ENCODE measurements at regions not wholly inside any gene's neighbourhood (a gene's known extent, or its start where the extent isn't known, plus 50 kb on each side); places are given as distances from the start of the nearest gene placed in this dataset.
"Not testable (repeated sequence)": the region's sequence is repeated elsewhere in the genome, so short reads cannot be mapped to it uniquely, and the experiment has no call there.

DNA sequence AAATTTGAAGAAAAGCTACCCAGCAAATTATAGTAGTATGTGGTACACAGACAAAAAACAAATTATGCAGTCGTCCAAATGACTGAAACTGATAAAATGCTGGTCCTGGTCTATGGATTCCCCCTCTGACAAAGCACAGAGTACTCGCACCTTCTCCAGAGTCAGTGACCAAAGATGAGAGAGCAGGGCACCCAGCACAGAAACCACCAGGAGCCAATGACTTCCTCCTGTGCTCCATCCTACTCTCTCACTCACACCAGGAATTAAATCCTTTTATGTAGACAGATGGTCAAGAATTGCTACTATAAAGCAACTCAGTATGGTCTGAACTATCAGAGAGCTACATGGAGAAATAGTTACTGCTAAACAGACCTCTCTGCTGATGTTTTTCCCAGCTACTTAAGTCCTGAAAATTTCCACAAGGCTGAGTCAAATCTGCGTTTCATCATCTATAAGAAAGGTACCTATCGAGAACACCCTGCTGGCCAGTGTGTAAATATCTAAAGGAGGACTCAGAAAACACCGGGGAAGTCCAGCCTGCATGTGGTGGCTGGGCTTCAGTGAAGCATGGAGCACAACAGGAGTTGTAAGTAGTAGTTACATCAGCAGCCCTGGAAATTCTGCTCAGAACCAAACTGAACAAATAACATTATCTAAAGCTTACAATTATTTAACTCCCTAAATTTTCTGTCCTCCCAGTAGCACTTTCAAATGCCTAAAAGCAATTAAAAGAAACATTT, 84.5 kb upstream of the FBXO28 start:
- DNase-seq (ENCODE audit: low spot score): not testable (repeated sequence)

DNA sequence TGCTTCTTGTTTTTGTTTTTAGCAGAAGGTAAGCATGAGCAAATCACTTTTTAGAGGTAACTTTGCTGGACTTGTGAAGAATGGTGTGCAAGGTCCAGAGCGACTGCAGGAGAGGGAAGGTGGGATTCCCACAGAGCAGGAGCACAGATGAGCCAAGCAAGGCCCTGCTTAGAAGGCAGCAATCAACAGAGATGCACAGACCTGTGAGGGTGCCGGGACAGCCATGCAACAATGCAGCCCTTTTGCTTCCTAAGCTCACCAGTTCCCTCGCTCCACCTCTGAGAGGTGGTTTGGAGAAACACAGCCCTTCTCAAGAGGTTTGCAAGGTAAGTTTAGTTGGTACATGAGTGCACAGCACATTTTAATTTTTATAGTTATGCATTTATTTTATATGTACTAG, 85.1 kb upstream of the FBXO28 start:
- not testable (repeated sequence) for DNase-seq (ENCODE audit: low spot score)

DNA sequence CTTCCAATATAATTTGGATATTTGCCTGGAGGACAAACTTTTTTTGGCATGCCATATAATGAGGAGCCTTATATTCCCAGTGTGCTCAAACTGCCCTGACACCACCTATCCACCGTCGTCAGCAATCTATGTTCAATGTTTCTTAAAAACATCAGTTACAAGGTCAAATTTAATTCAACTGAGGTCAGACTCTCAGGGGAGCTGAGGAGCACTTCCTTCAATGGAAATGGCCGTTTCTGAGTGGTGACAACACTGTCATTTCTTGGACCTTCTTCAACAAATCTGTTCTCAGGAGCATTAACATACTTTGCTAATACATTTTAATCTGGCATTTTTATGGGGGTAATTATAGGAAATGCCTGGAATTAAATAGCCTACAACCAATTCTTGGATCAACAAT, 90.8 kb upstream of the FBXO28 start:
- not testable (repeated sequence) for DNase-seq (ENCODE audit: low spot score)

DNA sequence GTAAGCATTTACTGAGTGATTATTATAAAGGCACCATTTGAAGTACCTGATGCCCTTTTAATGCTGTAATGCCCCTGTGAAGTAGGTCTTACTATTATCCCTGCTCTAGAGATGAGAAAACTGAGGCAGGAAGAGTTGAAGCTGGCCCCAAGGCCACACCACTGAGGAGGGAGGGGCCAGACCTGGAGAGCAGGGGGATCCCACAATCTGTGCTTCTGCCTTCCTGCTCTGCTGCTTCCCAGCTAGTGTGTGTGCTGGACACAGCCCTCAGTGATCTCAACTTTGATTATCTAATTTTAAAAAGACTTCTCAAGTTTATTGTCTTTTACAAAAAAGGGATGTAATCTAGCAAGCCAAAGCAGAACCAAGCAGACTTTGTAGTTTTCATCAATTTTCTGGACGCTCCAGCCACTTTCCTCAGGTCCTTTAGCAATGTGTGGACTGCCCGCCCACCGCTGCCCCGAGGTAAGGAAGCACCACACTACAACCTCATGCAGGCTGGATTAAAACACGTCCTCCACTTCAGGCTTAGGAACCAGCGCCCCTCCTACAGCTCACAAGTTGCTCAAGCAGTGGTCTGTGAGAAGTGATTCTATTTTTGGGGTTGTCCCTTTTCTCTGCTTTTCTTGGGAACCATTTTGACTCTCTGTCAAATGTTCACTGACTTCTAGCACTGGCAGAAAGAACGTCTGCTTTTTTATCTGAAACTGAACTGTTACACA, 91.5 kb upstream of the FBXO28 start:
- DNase-seq (ENCODE audit: low spot score): not testable (repeated sequence)

DNA sequence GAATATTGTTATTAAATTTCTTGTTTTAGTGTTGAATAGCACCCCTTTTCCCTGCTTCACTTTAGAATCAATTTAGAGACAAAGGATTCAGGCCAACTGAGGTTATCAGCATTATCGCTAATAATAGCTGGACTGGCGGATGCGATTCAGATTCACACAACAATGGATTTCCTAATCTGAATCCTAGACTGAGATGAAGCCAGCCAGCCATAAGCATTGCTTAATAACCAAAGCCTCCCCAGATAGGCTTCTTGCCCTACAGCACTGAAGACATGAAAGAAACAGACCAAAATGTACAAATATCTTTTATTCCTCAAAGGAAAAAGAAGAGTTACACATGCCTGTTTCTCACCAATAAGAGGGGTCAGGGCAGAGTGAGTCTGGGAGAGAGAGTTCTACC, 94.0 kb upstream of the FBXO28 start:
- not testable (repeated sequence) for DNase-seq (ENCODE audit: low spot score)

DNA sequence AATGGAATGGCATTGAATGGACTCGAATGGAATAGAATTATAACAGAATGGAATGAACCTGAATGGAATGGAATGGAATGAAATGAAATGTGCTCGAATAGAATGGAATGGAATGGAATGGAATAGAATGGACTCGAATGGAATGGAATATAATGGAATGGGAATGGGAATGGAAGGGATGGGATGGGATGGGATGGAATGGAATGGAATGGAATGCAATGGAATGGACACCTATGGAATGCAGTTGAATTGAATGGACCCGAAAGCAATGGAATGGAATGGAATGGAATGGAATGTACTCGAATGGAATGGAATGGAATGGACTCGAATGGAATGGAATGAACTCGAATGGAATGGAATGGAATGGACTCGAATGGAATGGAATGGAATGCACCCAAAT, 98.1 kb upstream of the FBXO28 start:
- not testable (repeated sequence) for DNase-seq (ENCODE audit: low spot score)

DNA sequence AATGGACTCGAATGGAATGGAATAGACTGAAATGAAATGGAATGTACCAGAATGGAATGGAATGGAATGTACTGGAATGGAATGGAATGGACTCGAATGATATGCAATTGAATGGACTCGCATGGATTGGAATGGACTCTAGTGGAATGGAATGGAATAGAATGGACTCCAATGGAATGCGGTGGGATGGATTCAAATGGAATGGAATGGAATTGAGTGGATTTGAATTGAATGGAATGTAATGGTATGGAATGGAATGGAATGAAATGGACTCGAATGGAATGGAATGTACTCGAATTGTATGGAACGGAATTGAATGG, 99.6 kb upstream of the FBXO28 start:
- DNase-seq (ENCODE audit: low spot score): no peak

DNA sequence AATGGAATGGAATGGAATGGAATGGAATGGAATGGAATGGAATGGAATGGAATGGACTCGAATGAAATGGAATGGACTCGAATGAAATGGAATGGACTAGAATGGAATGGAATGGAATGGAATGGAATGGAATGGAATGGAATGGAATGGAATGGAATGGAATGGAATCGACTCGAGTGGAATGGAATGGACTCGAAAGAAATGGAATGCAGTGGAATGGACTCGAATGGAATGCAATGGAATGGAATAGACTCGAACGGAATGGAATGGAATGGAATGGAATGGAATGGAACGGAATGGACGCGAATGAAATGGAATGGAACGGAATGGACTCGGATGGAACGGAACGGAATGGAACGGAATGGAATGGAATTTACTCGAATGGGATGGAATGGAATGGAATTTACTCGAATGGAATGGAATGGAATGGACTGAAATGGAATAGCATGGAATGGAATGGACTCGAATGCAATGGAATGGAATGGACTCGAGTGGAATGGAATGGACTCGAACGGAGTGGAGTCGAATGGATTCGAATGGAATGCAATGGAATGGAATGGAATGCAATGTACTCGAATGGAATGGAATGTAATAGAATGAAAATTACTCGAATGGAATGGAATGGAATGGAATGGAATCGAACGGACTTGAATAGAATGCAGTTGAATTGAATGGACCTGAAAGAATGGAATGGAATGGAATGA, 100.1 kb upstream of the FBXO28 start:
- DNase-seq (ENCODE audit: low spot score): not testable (repeated sequence)

DNA sequence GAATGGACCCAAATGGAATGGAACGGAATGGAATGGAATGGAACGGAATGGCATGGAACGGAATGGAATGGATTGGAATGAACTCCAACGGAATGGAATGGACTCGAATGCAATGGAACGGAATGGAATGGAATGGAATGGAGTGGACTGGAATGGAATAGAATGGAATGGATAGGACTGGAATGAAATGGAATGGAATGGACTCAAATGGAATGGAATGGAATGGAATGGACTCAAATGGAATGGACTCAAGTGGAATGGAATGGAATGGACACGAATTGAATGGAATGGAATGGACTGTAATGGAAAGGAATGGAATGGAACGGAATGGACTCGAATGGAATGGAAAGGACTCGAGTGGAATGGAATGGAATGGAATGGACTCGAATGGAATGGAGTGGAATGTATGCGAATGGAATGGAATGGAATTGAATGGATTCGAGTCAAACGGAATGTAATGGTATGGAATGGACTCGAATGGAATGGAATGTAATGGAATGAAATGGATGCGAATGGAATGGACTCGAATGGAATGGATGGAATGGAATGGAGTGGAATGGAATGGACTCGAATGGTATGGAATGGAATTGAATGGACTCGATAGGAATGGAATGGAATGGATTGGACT, 101.0 kb upstream of the FBXO28 start:
- not testable (repeated sequence) for DNase-seq (ENCODE audit: low spot score)

DNA sequence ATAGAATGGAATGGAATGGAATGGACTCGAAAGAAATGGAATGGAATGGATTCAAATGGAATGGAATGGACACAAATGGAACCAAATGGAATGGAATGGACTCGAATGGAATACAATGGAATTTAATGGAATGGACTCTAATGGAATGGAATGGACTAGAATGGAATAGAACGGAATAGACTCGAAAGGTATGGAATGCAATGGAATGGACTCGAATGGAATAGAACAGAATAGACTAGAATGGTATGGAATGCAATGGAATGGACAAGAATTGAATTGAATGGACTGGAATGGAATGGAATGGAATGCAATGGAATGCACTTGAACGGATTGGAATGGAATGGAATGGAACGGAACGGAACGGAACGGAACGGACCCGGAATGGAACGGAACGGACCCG, 101.7 kb upstream of the FBXO28 start:
- DNase-seq (ENCODE audit: low spot score): not testable (repeated sequence)

DNA sequence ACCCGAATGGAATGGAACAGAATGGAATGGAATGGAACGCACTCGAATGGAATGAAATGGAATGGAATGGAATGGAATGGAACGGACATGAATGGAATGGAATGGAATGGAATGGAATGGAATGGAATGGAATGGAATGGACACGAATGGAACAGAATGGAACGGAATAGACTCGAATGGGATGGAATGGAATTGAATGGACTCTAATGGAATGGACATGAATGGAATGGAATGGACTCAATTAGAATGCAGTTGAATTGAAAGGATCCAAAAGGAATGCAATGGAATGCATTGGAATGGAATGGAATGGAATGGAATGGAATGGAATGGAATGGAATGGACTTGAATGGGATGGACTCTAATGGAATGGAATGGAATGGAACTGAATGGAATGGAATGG, 102.2 kb upstream of the FBXO28 start:
- not testable (repeated sequence) for DNase-seq (ENCODE audit: low spot score)

DNA sequence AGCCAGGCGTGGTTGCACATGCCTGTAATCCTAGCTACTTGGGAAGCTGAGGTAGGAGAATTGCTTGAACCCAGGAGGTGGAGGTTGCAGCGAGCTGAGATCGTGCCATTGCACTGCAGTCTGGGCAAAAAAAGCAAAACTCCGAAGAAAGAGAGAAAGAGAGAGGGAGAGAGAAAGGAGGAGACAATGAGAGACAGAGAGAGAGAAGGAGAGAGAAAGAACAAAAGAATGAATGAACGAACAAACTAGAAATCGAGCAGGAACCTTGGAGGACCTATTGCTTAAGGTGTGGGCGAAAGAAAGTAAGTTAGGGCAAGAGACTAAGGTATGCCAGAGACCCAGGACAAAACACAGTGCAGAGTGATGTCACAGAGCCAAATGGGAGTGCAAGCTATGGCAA, 102.8 kb upstream of the FBXO28 start:
- DNase-seq (ENCODE audit: low spot score): not testable (repeated sequence)

DNA sequence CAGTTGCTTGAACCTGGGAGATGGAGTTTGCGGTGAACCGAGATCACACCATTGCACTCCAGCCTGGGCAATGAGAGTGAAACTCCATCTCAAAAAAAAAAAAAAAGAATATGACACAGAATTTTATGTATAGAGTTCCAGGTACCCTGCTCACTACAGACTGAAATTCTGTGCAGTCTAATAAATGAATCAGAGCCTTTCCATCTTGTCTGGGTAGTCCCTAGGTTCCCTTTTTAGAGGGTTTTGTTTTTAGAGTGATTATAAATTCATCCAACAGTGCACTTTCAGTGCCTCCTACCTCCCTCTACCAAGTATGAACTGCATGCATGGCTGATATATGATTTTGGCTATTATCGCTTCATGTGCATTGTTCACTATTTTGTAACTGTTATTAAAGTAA, 107.9 kb upstream of the FBXO28 start:
- not testable (repeated sequence) for DNase-seq (ENCODE audit: low spot score)

DNA sequence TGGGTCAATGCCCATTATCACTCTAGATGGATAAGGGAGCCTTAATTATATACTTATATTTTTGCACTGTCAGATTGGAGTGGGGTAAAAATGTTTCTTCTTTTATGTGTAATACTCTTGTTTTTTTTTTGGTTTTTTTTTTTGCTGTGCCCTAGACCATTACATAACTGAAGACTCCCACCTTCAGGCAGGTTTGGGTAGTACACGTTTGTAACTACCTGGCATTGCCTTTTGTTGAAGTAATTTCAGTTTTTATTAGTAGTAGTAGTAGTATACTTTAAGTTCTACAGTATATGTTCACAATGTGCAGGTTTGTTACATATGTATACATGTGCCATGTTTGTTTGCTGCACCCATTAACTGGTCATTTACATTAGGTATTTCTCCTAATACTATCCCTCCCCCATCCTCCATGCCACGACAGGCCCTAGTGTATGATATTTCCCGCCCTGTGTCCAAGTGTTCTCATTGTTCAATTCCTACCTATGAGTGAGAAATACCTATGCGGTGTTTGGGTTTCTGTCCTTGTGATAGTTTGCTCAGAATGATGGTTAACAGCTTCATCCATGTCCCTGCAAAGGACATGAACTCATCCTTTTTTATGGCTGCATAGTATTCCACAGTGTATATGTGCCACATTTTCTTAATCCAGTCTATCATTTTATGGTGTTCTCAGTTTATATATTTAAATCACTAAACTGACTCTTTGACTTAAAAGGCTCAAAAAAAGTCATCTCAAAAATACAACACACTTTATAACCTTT, 109.2 kb upstream of the FBXO28 start:
- peak; percentile 29 for DNase-seq (ENCODE audit: low spot score)

DNA sequence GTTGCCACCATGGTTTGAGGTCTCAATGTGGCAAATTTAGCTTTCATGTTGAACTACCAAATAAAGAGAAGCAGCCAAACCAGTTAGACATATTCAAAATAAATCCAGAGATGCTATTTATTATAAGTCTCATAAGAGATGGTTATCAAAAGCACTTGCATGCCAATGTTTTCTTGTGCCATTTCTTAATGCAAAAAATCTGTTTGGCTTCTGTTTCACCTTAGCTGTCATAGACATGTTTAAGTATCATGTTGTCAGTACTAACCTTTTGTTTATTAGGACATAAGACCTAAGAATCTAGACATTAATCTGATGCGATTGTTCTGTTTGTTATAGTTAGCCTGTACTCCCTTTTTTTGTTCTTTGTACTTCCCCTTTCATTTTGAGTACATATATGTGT, 110.0 kb upstream of the FBXO28 start:
- DNase-seq (ENCODE audit: low spot score): not testable (repeated sequence)

DNA sequence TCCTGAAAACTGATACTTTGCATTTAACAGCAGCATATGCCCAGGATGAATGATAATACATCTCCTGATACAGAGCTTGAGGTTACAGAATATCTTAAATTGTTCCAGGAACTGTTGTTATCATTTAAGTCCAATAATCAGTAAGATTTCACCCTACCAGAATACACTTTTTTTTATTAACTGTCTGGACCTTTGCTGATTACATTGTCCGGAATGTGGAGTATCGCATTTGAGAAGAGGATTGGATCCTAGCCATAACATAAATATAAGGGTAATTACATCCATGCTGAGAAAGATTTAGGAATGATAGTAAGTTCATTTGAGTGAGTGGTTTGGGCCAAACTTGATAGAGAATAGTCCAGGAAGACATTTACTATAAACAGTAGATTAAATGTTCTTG, 112.2 kb upstream of the FBXO28 start:
- DNase-seq (ENCODE audit: low spot score): not testable (repeated sequence)

DNA sequence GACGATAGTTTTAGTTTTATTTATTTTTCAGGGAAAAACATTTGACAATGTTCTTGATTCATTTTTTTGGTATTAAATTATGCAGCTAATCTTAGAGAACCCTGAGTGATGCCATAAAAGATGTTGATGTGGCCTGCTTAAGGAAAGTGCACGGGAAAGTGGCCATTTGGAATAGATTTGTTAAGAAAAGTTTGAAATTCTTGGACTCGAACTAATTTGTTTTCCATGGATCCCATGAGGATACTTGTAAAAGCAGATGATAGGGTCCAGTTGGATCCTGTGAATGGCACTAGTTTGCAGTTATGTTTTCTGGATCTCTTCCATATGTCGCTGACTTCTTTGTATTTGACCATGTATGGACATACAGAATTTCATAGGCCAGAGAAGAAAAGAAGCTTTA, 114.2 kb upstream of the FBXO28 start:
- not testable (repeated sequence) for DNase-seq (ENCODE audit: low spot score)

DNA sequence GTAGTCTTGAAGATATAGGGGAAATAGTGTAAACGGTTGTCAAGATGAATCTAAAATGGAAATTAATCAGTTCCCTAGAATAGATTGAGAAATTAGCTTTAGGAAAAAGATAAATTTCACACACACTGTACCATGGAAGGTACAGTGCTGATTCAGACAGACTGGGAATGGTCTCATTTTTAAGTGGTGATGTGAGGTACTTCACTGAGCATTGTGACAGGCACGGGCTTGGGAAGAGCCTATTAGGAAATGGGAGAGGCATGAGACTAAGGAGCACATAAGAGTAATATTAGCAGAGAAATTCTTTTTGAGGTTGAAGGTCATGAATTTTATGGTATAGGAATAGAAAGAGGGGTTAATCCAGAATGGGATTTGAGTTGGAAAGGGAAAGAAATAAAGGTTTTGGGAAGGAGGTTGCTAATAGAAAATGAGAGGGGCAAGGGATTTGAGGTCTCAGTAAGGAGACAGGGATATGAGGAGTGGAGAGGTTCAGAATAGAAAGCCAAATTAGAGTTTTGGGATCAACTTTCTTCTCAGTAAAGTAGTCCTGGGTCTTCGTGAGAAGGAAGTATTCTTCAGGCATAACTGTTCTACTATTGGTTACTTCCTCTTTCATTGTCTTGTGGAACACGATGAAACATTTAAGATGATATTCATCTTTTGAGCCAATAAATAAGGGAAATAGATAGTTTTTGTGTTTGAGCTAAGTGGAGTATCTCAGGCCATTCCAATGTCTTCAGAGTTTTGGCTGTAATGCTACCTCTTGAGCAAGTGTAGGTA, 115.0 kb upstream of the FBXO28 start:
- not testable (repeated sequence) for DNase-seq (ENCODE audit: low spot score)

DNA sequence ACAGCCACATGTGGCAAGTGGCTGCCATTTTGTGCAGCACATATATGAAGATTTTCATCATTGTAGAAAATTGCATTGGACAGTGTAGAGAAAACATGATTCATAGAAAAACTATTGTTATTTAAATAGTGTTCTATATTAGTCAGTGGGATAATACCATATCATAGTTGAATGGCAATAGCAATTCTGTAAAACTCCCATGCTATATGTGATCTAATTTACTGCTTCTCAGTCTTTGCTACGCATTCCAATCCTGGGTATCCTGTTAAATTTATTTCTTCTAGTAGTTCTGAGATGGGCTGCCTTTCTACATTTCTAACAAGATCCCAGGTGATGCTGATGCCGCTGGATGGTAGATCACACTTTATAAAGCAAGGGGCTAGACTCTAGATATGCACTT, 117.5 kb upstream of the FBXO28 start:
- DNase-seq (ENCODE audit: low spot score): not testable (repeated sequence)

DNA sequence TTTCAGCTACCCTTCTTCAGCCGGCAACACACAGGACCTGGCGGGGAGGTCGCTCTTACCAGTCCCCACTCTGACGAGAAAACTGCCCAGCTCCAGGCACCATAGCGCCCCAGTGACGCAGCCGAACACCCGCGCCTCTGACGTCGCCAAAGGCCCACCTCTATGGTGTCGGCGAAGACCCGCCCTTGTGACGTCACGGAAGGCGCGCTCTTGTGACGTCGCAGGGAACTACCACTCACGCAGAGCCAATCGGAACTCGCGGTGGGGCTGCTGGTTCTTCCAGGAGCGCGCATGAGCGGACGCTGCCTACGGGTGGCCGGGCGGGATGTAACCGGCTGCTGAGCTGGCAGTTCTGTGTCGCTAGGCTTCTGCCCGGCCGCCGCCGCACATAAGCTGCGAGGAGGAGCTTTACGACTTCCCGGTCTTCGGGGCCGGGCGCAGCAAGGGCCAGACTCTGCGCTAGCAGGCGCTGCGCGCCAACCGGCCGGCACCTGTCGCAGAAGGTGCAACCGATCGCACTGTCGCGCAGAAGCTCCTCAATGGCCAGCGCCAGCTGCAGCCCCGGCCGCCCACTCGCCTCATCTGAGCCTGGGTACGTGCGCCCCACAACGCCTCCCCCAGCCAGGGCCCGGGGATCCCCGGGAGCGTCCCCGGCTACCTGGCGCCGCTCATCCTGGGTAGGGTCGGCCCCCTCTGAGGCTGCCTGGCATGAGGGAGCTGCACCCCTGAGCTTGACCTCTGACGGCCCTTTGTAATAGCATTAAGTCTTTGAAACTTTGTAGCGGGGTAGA, 121.3 kb upstream of the FBXO28 start:
- DNase-seq (ENCODE audit: low spot score): peak; percentile 99

Data from CD4-positive, alpha-beta T cell treated with Interleukin-6 at 100 ng/mL for 8 hours (primary cell).